ENCODE measurements at regions not wholly inside any gene's neighbourhood (a gene's known extent, or its start where the extent isn't known, plus 50 kb on each side); places are given as distances from the start of the nearest gene placed in this dataset.

- DNase-seq (ENCODE audit: extremely low spot score, insufficient read length, low read depth): no peak
- FAIRE-seq: no peak
Measured at GRCh38 chr3:22612927-22613326, 590.2 kb upstream of the UBE2E2 start.

GRCh38 chr3:22615790-22616189, 587.3 kb upstream of the UBE2E2 start:
- FAIRE-seq (no peak), DNase-seq (ENCODE audit: extremely low spot score, insufficient read length, low read depth) (no peak)

- FAIRE-seq: no peak
Measured at GRCh38 chr3:22617372-22617771, 585.8 kb upstream of the UBE2E2 start.

GRCh38 chr3:22620498-22620897, 582.6 kb upstream of the UBE2E2 start:
- no peak for FAIRE-seq
- DNase-seq (ENCODE audit: extremely low spot score, insufficient read length, low read depth): no peak

More at GRCh38 chr3:22617372-22617771, 585.8 kb upstream of the UBE2E2 start:
- DNase-seq (ENCODE audit: extremely low spot score, insufficient read length, low read depth): no peak

- FAIRE-seq: no peak
- DNase-seq (ENCODE audit: extremely low spot score, insufficient read length, low read depth): no peak
Measured at GRCh38 chr3:22621205-22621809, 581.8 kb upstream of the UBE2E2 start.

- no peak for FAIRE-seq
- no peak for DNase-seq (ENCODE audit: extremely low spot score, insufficient read length, low read depth)
Measured at GRCh38 chr3:22627993-22628499, 575.1 kb upstream of the UBE2E2 start.

- no peak for FAIRE-seq
- no peak for DNase-seq (ENCODE audit: extremely low spot score, insufficient read length, low read depth)
Measured at GRCh38 chr3:22632536-22632935, 570.6 kb upstream of the UBE2E2 start.

- DNase-seq (ENCODE audit: extremely low spot score, insufficient read length, low read depth) (no peak), FAIRE-seq (no peak)
Measured at GRCh38 chr3:22634433-22634832, 568.7 kb upstream of the UBE2E2 start.

- FAIRE-seq: no peak
- no peak for DNase-seq (ENCODE audit: extremely low spot score, insufficient read length, low read depth)
Measured at GRCh38 chr3:22659651-22660475, 543.3 kb upstream of the UBE2E2 start.

- FAIRE-seq (no peak), DNase-seq (ENCODE audit: extremely low spot score, insufficient read length, low read depth) (no peak)
Measured at GRCh38 chr3:22660606-22661005, 542.5 kb upstream of the UBE2E2 start.

- FAIRE-seq: no peak
- no peak for DNase-seq (ENCODE audit: extremely low spot score, insufficient read length, low read depth)
Measured at GRCh38 chr3:22661121-22661700, 541.9 kb upstream of the UBE2E2 start.

GRCh38 chr3:22665528-22665927, 537.6 kb upstream of the UBE2E2 start:
- DNase-seq (ENCODE audit: extremely low spot score, insufficient read length, low read depth) (no peak), FAIRE-seq (no peak)

GRCh38 chr3:22666736-22667135, 536.4 kb upstream of the UBE2E2 start:
- FAIRE-seq (no peak), DNase-seq (ENCODE audit: extremely low spot score, insufficient read length, low read depth) (no peak)

- FAIRE-seq (no peak), DNase-seq (ENCODE audit: extremely low spot score, insufficient read length, low read depth) (no peak)
Measured at GRCh38 chr3:22671848-22672247, 531.3 kb upstream of the UBE2E2 start.

- FAIRE-seq (no peak), DNase-seq (ENCODE audit: extremely low spot score, insufficient read length, low read depth) (no peak)
Measured at GRCh38 chr3:22684739-22685138, 518.4 kb upstream of the UBE2E2 start.

- DNase-seq (ENCODE audit: extremely low spot score, insufficient read length, low read depth) (no peak), FAIRE-seq (no peak)
Measured at GRCh38 chr3:22685597-22685996, 517.5 kb upstream of the UBE2E2 start.

- no peak for FAIRE-seq
- DNase-seq (ENCODE audit: extremely low spot score, insufficient read length, low read depth): no peak
Measured at GRCh38 chr3:22691407-22691806, 511.7 kb upstream of the UBE2E2 start.

- FAIRE-seq (no peak), DNase-seq (ENCODE audit: extremely low spot score, insufficient read length, low read depth) (no peak)
Measured at GRCh38 chr3:22691856-22692628, 511.1 kb upstream of the UBE2E2 start.

- FAIRE-seq: no peak
- DNase-seq (ENCODE audit: extremely low spot score, insufficient read length, low read depth): no peak
Measured at GRCh38 chr3:22700876-22701275, 502.3 kb upstream of the UBE2E2 start.

- DNase-seq (ENCODE audit: extremely low spot score, insufficient read length, low read depth): no peak
- FAIRE-seq: no peak
Measured at GRCh38 chr3:22704166-22704565, 499.0 kb upstream of the UBE2E2 start.
